Epidermal melanocyte (primary cell): ENCODE measurements at regions not wholly inside any gene's neighbourhood (a gene's known extent, or its start where the extent isn't known, plus 50 kb on each side); places are given as distances from the start of the nearest gene placed in this dataset.
"Not testable (repeated sequence)": the region's sequence is repeated elsewhere in the genome, so short reads cannot be mapped to it uniquely, and the experiment has no call there.

Experiments used
- DNase-seq: peaks from one replicate; pipeline ENCODE4 v3.0.0; 2011; ENCODE audit warnings: low spot score; ENCODE audit not compliant: insufficient read length

DNA sequence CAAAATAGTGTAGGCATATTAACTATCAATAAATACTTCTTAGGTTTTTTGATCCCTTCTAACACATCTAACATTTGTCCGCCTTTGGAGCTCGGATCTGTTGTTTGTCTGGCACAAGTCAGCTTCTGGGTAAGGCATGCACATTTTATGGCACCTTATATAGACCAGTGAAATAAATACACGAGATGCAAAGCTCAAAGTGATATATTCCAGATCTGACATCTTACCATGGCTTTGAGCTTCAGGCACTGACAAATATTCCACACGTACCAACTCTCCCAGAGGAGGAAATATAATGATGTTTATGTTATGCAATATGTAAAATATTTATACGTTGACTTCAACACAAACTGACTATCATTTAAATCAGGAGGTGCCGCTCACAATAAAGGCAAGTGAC lies 430.1 kb upstream of the SMIM21 start:
- no peak for DNase-seq

DNA sequence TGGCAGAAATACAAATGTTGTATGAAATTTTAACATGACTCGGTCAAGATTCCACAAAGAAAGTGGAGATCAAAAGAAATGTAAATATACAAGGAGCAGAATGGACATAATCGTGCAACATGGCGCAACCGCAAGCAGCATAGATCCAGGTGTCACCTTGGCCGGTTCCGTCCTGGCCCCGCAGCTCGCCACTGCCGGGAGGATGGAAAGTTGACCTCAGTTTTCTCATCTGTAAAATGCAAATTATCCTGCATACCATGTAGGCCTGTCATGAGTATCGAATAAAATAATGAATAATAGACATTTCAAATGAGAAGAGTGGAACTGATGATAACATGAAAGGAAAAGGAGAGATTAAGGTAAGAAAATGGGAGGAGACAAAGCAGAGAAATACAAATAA lies 427.3 kb upstream of the SMIM21 start:
- DNase-seq = no peak

DNA sequence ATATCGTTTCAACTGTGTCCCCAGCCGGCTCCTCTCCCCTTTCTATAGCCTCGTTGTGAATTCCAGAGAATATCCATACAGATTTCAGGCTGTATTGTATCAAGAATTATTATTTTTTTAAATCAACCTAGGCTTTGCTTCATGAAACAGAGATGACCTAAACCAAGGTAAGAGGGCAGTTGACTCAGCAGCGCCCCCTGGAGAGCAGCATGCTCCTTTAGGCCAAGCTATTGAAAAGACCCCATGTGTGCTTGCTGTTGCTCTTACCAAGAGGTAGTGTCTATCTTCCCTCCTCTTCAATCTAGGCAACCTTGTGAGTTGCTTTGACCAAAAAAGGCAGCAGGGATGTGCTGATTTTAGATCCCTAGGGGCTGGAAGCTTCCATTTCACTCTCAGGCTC lies 426.7 kb upstream of the SMIM21 start:
- no peak for DNase-seq

GRCh38 chr18:75846321-75846720 lies 418.8 kb upstream of the SMIM21 start:
- no peak for DNase-seq

DNA sequence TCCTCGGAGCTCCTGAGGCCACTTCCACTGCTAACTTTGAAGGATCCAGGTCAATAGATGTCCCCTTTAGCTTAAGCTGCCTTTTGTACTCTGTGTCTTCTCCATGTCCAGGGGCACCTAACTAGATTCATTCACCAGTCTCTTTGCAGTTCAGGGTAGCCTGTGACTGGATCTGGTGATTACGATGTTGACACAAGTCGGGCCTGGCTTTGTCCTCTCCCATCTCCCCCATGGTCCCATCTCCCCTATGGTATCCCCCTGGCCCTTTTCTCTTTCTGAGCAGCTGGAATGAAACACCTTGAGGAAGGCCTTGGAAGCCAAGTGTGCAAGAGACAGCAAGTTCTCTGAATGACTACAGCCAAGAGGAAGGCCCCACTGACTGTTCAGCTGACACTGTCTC lies 417.9 kb upstream of the SMIM21 start:
- no peak for DNase-seq

DNA sequence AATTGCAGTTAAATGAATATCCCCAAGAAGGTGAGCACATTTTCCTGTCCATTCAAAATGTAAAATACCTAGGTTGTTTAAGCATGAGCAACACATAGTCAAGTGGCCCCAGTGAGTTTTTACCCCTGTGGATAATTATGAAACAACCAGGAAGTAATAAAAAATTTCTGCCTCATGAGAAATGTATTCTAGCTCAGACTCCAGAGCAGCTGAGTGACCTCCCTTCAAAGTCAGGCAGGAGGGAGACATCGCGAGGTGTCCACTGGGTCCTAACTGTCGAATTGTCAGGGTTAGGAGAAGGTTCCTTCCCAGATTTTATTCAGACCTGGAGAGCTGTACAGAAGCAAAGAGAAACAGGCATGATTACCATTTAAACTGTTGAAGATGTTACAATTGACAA lies 416.6 kb upstream of the SMIM21 start:
- DNase-seq = no peak

- DNase-seq = no peak
These were observed 412.6 kb upstream of the SMIM21 start for GRCh38 chr18:75840131-75840530.

DNA sequence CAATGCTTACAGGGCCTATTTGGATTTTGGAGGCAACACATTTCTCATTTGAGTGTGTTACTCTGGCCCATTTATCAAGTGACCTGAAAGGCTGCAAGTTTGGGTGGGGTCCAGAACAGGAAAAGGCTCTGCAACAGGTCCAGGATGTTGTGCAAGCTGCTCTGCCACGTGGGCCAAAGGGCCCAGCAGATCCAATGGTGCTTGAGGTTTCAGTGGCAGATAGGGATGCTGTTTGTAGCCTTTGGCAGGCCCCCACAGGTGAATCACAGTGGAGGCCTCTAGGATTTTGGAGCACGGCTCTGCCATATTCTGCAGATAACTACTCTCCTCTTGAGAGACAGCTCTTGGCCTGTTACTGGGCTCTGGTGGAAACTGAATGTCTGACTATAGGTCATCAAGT lies 412.2 kb upstream of the SMIM21 start:
- DNase-seq = not testable (repeated sequence)

GRCh38 chr18:75839041-75839440 lies 411.5 kb upstream of the SMIM21 start:
- DNase-seq = no peak

GRCh38 chr18:75837316-75837715 lies 409.8 kb upstream of the SMIM21 start:
- no peak for DNase-seq

GRCh38 chr18:75836516-75836915 lies 409.0 kb upstream of the SMIM21 start:
- DNase-seq = no peak

DNA sequence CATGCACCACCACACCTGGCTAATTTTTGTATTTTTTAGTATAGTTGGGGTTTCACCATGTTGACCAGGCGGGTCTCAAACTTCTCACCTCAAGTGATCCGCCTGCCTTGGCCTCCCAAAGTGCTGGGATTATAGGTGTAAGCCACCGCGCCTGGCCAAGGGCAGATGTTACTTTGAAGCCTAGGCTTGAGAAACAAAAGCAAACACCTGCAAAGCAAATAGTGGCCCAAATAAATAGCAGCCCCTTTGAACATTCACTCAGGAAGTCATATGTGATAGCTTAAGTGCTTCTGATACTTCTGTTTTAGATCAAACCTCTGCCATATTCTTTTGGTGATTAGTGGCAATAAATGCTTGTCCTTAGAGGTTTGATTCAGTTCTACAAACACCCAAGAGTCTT lies 404.5 kb upstream of the SMIM21 start:
- no peak for DNase-seq

- DNase-seq = no peak
These were observed 403.3 kb upstream of the SMIM21 start for GRCh38 chr18:75830828-75831227.

GRCh38 chr18:75829091-75829490 lies 401.6 kb upstream of the SMIM21 start:
- no peak for DNase-seq

DNA sequence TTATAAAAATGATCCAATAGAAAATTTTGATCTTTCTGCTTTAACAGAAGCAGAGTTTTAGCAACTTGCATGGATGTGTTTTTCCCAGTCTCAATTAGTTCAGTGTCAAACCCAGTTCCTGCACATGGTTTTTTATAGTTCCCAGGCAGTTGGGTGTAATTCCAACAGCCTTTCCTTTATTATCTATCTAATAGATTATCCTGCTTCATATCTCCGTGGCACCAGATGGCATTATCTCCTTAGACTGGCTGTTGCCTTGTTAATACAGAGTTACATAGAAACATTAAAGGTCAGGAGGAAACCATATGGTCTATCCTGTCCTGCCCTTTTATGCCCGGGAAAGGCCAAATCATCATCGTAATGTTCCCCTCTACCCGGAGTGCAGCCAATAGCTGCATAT lies 400.9 kb upstream of the SMIM21 start:
- no peak for DNase-seq

GRCh38 chr18:75827751-75828287 lies 400.3 kb upstream of the SMIM21 start:
- no peak for DNase-seq

GRCh38 chr18:75824661-75825060 lies 397.2 kb upstream of the SMIM21 start:
- DNase-seq = no peak

DNA sequence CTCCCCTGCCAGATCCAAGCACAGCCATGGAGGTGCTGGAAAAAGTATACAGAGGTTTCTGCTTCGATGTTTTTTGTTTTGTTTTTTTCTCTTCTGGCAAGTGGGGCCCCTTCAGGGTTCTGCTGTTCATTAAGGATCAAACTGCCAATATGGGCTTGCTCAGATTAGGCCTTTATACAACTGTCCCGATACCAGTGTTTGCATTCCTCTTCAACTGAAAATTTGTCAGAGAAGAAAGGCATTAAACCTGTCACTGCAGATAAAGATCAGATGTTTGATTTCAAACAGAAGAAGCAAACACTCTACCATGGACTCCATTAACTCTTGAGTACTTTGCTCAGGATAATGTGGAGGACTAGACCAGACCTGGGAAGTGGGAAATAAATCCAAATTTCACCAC lies 396.0 kb upstream of the SMIM21 start:
- no peak for DNase-seq

GRCh38 chr18:75818383-75818782 lies 390.9 kb upstream of the SMIM21 start:
- no peak for DNase-seq

- DNase-seq = no peak
These were observed 388.3 kb upstream of the SMIM21 start for GRCh38 chr18:75815767-75816166.

GRCh38 chr18:75812761-75813160 lies 385.3 kb upstream of the SMIM21 start:
- no peak for DNase-seq

DNA sequence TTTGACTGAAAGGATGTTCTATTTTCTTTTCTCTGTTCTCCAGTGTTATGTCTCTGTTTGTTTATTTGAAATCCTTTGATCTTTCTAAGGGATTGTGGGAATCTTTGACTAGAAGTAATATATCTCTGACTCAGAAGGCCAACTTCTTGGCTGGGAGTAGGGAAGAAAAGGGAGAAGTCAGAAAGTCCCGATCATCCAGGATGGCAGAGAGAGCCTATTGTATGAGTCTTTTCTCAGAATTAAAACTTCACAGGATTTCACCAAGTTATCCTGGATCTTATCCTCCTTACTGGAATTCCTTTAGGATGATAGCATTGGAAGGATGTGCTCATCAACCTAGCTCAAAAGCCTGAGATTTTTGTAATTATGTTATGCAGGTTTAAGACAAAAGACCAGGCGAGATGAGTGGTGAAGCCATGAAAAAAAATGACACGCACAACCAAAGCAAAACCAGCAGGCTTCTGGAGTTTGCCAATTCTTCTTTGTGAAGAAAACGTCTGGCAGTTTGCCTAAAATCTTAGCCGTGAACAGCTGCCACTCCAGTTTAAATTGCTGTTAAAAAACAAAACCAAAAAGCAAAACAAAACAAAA lies 383.6 kb upstream of the SMIM21 start:
- no peak for DNase-seq

DNA sequence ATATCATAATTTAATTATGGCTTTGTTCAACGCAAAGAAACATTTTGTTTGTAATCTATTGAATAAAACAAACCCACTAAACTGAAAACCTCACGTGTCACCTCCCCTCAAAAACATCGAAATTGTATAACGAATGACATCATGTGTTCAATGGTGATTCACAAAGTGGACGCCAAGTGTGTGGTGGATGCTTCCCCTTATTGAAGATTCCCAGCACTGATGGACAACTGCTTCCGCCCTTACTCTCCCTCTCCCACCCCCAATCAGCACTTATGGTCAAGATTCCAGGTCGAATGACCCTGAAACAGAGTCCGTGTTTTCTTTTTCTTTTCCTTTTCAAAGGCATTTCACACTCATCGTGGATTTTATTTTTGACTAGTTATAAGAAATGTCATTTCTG lies 383.0 kb upstream of the SMIM21 start:
- no peak for DNase-seq

GRCh38 chr18:75809926-75810255 lies 382.4 kb upstream of the SMIM21 start:
- no peak for DNase-seq
